Stimulated activated CD8-positive, alpha-beta memory T cell treated with anti-CD3 and anti-CD28 coated beads, Interleukin-4, amount 100 ng/mL, for 4 hours (primary cell): ENCODE measurements at regions not wholly inside any gene's neighbourhood (a gene's known extent, or its start where the extent isn't known, plus 50 kb on each side); places are given as distances from the start of the nearest gene placed in this dataset.

ENCODE experiments used
- DNase-seq, 2 donors: peaks; one replicate each; pipeline ENCODE4 v3.0.0-alpha.2; 2020; ENCODE audit warnings: low read depth in 2 of 2, low spot score in 1 of 2

DNA sequence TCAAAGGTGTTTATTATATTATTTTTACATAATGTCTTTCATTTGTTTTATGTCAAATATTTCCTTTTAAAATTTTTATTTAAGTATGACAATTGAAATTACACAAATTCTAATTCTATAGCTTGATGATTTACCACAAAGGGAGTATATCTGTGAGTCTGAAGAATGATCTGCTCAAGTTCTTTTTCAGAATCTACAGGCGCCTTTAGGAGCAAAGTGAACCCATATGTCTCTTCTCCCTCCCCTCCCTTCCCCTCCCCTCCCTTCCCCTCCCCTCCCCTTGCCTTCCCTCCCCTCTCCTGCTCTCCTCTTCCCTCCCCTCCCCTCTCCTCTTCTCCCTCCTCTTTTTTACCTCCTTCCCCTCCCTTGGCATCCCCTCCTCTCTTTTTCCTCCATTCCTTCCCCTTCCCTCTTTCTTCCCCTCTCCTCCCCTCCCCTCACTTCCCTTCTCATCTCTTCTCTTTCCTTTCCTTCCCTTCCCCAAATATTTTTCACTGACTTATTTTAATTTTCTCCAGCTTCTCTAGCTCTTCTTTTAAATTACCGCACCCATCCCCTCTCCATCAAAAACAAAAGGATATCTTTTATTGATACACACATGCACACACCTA, 495.3 kb upstream of the PIK3R1 start:
- DNase-seq = no peak

DNA sequence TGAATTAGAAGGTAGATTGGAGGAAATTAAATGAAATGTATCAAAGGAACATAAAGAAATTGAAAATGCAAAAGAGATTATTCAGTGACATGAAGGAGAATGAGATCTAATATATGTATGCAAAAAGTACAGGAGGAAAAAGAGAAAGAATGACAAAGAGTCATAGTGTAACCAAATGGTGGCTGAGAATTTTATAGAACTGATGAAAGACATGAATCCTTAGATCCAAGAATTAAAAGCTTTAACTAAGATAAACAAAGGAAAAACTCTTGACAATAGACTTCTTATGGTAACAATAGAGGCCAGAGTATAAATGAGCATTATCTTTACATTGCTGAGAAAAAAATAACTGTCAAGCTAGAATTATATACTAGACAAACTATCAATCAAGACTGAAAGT, 505.4 kb upstream of the CD180 start:
- DNase-seq = no peak

DNA sequence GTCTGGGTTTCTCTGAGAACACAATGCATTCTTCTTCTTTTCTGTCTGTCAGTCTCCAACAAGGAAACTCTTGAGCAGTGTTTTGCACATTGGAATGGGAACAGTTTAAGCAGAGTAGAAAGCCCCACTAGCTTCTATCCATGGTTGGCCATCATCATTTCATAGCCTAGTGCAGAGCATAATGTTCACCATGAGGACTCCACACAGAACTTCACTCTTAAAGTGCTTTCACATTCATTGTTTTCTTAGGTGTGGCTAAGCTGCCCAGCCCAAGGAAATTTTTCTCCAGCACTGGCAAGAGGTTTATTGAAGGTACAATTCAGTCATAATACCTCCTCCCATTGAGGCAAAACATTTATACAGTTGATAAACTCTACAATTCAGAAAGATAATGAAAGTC, 503.0 kb upstream of the CD180 start:
- DNase-seq = no peak

DNA sequence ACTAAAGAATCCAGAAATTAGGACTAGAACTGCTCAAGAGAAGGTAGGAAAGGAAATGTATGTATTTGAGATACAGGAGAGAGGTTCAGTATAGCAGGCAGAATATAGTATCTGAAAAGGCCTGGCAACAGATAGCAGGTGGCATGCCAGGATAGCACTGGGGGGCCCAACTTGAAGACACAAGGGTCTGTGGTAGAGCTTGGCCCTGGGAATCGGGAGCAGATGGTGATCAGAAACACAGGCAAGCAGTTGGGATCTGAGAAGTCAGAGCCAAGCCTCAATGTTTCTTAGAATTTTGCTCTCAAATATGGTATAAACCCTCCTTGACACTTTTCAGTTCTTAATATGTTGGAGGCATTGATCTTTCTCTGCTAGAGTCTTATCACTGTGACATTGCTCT, 499.8 kb upstream of the CD180 start:
- DNase-seq = no peak

GRCh38 chr5:67695369-67695768, 498.8 kb upstream of the CD180 start:
- DNase-seq = no peak

GRCh38 chr5:67694810-67695191, 498.2 kb upstream of the CD180 start:
- DNase-seq = no peak

- DNase-seq = no peak
These were observed 497.6 kb upstream of the CD180 start for GRCh38 chr5:67693956-67694809.

DNA sequence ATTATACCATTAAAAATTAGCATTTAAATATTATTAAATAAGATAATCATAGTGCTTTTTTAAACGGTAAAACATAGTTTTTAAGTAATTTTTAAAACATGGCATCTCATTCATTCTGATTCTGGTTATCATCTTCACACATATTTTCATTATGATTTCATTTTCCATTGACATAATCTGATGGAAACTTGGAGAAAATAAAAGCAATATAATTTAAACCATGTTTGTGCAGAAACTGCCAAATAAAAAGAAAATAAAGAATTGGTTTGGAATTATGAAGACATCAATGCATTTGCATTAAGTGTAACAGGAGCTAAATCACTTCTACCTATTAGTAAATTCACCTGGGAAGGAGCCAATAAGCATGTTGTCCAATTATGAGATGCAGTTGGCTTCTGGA, 490.1 kb upstream of the CD180 start:
- DNase-seq = no peak

DNA sequence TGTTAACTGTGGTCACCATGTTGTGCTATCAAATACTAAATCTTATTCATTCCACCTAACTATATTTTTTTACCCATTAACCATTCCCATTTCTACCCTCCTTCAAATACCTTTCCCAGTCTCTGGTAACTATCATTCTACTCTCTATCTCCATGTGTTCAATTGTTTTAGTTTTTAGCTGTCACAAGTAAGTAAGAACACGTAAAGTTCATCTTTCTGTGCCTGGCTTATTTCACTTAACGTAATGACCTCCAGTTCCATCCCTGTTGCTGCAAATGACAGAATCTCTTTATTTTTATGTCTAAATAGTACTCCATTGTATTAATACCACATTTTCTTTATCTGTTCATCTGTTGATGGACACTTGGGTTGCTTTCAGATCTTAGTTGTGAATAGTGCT, 485.1 kb upstream of the CD180 start:
- DNase-seq = no peak

GRCh38 chr5:67680099-67680498, 483.5 kb upstream of the CD180 start:
- DNase-seq = no peak

DNA sequence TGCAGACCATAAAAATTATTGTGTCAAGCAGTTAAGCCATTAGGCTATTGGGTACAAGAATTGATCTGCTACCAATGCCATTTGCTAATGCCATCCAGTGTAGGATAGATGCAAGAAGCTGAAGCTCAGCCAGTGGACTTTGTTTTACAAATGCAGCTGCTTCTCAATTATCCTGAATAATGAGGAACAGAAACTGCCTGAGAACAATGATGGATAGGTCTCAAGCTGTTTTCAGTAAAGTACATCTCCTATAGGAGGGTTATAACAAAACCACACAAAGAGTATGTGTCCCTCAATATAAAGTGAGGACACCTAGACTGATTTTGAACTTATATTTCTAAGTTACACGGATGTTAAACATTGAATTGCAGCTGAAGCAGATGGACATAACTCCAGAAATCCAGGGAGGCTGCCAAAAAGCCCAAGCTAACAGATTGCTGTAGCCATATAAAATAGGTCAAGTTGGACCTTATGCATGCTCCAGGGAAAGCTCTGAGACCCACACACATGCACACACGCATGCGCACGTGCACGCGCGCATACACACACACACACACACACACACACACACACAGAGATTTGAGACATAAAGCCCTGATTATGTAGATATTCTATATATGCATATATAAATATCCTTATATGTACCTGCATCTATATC, 482.7 kb upstream of the CD180 start:
- DNase-seq = no peak

- no peak for DNase-seq
These were observed 482.0 kb upstream of the CD180 start for GRCh38 chr5:67678594-67678993.

GRCh38 chr5:67677422-67677970, 480.9 kb upstream of the CD180 start:
- DNase-seq = no peak

- no peak for DNase-seq
These were observed 480.3 kb upstream of the CD180 start for GRCh38 chr5:67676863-67677262.

GRCh38 chr5:67674159-67674655, 477.6 kb upstream of the CD180 start:
- no peak for DNase-seq

GRCh38 chr5:67673618-67674017, 477.0 kb upstream of the CD180 start:
- DNase-seq = no peak

DNA sequence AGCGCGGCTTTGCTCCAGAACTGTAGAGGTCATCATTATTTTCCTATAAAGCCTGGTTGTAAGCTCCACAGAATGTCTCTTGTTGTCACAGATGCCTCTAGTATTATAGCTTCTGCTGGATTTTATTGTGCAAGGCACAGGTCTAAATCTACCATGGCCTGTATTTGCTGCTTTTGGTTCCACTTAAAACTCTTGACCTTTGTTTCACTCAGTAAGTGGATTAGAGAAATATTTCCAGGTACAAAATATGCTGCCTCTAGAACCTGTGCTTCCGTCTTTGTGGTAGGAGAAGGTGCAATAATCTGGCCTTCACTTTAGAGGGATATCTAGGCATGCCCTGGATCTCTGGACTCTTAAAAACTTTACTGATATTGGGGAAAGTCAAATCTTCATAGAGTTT, 476.6 kb upstream of the CD180 start:
- no peak for DNase-seq

DNA sequence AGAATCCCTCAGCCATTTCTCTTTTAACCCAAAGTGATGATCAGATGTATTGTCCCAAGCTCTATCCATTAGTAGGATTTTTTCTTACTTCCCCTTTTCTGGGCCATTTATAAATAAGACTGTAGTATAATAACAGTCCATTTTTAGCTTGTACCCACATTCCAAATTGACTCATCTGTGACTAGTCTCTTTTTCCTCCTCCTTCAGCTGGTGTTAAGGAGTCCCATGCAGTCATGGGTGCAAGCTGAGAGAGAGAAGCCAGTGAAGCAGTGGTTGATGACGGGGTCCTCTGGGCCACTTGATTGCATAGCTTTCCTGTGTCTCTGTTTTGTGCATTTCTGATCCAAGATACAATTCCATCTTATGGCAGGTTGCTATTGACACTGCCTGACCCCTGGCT, 476.0 kb upstream of the CD180 start:
- no peak for DNase-seq

DNA sequence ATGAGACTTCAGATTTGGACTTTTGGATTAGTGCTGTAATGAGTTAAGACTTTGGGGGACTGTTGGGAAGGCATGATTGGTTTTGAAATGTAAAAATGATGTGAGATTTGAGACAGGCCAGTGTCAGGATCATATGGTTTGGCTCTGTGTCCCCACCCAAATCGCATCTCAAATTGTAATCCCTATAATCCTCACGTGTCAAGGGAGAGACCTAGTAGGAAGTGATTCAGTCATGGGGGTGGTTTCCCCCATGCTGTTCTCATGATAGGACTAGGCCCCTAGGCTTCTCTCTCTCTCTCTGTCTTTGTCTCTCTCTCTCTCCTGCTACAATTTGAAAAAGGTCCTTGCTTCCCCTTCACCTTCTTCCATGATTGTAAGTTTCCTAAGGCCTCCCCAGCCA, 473.3 kb upstream of the CD180 start:
- DNase-seq = no peak

DNA sequence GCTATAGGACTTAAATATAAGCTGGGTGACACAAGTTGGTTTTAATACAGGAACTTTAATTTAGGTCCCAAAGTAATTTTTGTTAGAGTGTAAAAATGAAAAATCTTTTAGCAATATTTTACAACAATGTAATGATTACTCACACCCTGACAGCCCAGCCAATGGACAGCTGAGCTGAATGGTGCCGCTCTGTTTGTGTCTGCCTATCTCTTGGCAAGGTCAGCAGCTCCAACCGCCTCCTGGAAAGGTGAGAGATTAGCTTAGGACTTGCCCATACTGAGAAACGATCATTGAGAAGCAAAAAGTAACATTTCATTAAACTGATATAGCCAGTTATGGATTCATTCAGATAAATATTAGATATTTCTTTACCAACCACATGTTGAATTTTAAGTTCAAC, 463.6 kb upstream of the CD180 start:
- no peak for DNase-seq

DNA sequence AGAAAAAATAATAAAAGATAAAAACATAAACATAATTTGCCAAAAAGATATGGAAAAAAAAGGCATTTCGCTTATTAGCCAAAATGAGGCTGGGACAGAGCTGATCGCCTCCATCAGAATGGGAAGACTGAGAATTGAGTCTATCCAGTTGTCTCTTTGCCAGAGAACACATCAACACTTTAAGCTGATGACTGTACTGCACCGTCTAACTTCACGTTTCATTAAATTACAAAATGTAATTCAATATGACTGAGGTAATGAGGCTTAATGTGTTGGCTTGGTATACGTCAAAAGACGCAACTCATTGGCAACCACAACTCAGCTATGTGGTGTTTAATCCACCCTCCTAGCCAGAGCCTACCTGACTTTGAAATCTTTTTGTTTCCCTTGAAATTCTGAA, 462.7 kb upstream of the CD180 start:
- DNase-seq = no peak

DNA sequence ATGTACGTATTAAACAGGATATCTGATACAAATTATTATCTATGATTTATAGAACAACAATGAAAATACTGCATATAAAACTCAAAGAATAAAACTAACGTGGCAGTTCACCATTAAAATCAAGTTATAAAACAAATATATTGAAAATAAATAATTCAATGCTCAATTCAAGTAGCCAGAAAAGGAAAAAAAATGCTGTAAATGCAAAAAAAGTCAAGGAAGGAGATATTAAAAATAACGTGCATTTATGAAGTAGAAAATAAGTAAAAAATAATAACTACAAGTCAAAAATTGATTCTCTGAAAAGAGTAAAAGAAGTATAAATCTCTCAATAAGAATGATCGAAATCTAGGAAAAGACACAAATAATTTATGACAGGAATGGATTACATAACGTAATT, 460.5 kb upstream of the CD180 start:
- no peak for DNase-seq
